DMS53 treated with DMSO at 0.1 percent for 48 hours (cell line): ENCODE measurements at regions not wholly inside any gene's neighbourhood (a gene's known extent, or its start where the extent isn't known, plus 50 kb on each side); places are given as distances from the start of the nearest gene placed in this dataset.
"Not testable (repeated sequence)": the region's sequence is repeated elsewhere in the genome, so short reads cannot be mapped to it uniquely, and the experiment has no call there.

Experiments used
- DNase-seq: peaks from one replicate; lab custom pipeline; 2025; ENCODE audit not compliant: unreplicated experiment; lab: John Stamatoyannopoulos, UW

DNA sequence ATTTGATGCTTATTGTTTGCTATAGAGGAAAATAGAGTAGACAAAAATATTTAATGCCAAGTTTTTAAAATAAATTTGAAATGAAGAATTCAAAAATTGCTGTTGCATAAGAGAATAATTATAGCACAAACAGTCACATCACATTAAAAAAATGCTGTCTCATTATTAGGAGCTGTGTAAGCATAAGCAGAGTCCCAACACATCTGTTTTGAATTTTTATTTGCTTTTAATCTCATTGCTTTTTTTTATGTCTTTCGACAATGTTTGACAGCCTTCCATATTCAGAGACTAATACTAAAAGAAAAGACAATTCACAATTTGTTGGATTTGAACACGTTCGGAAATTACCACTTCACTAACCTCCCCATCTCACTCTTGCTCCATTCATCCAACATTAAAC, 143.5 kb downstream of the TFPI2 start:
- DNase-seq = no peak

DNA sequence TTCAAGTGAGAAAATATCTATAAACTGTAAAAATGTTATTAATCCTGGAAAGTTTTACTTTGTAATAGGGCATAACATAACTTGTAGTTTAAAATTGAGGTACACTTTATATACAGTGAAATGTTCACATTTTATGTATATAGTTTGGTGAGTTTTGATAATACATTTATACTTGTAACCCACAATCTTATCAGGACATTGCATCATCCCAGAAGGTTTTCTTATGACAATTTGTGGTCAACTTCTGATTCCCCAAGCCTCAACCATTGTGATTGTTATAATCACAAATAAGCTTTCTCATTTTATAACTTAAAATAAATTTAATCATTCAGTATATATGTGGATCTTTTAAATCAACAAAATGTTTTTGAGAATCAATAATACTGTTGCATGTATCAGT, 151.1 kb downstream of the TFPI2 start:
- DNase-seq = no peak

DNA sequence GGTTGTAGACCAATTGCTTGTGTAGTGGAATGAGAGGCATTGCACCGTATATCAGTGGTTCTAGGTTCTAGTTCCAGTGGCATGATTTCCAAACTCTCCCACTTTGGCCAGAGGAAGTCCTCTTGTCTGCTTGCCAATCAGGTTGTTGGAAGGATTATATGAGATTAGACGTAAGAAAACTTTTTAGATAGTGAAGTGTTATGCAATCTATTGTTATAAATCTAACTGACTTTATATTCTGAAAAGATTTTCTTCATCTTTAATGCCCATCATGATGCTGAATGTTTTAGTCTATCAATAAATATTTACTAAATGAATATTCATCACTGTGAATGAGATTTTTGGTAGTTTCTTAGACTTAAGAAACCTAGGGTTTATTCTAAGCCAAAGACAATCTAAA, 152.6 kb downstream of the TFPI2 start:
- no peak for DNase-seq

DNA sequence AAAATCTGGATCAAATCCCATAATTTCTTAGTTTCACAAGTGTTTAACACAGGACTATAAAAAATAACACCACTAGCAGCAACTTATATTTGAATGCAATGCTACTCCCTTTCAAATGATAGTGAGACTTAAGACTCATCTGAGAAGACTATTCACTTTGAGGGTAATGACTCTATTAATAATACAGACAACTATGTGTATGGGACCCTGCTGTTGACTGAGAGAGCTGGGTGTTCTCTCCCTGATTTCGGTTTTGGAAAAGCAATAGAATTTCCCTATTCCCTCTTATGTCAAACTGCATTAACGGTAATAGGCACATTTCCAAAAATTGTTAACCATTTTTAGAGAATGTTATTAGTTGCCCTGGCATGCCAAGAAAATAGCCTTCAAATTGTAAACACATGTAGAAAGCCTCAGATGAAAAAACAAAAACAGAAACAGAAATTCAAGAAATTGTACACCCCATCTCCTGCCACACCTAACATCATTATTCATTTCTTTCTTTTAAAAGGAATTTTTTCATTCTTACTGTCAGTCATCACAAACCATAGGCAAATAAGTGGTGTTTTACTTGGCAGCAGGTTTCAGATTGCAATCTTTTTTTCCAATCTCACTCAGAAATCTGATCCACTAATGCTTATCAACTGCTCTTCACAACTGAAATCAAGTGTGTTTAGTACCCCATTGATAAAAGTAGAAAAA, 153.7 kb downstream of the TFPI2 start:
- DNase-seq = no peak

DNA sequence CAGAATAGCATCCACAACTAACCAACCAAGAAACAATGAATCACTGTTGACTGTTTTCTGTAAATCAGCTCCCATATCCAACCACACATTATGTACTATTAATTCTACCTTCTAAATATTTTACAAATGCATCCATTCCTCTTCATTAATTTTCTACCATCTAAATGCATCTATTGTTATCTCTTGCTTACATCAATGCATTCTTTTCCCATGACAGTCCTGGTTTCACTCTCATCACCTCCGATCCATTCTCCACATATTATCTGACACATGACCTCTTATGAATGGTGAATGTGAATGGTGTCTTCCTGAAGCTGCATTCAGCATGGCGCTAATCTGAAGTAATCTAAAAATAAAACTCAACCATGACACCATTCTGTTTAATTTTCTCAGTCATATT, 153.8 kb upstream of the CALCR start:
- no peak for DNase-seq

GRCh38 chr7:93725954-93726353, 151.4 kb upstream of the CALCR start:
- no peak for DNase-seq

DNA sequence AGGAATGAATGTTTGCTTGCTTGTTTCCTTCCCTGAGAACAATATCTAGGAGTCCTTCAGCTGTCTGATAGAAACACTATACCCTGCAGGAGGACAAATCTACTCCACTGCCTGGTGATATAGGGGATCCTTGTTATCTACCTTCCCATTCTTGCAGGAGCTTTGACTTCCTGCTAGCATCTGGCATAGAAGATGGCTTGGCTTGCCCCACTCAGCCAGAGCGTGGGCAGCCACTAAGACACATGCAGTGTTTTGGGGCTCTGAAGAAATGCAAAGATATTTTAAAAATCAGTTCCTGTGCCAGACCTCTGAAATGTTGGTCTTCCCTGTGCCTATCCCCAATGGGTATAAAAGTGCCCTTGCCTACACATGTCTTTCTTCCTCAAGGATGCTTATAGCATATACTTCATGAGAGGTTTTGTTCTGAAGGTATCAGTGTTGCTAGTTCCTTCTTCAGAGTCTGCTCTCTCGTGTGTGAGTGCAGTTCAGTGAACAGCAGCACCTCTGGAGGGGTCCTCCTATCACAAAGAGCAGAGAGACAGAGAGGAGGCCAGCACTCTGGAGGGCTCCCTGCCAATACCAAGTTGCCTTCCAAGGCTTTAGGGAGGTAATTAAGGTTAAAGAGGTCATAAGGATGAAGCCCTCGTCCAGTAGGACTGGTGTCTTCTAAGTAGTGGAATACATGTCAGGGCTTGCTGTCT, 149.1 kb upstream of the CALCR start:
- no peak for DNase-seq

- DNase-seq = no peak
These were observed 145.6 kb upstream of the CALCR start for GRCh38 chr7:93720106-93720505.

DNA sequence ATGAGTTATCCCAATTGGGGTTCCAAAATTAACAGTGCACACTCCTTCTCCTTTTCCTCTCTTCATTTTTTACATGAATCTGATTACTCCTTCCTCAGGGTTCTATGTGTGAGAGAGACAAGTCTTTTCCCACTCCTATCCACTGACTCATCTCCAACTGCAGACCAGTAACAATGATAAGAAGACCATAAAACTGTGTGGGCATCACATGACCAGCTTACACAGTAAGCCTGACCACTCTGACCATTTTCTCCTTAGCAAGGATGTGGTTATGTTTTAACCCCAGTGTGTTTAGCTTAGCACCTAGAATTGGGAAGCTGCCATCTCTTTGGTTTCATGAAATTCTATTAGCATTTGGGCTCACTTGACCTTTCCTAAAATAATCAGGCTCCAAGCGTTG, 145.0 kb upstream of the CALCR start:
- DNase-seq = peak; percentile 73

DNA sequence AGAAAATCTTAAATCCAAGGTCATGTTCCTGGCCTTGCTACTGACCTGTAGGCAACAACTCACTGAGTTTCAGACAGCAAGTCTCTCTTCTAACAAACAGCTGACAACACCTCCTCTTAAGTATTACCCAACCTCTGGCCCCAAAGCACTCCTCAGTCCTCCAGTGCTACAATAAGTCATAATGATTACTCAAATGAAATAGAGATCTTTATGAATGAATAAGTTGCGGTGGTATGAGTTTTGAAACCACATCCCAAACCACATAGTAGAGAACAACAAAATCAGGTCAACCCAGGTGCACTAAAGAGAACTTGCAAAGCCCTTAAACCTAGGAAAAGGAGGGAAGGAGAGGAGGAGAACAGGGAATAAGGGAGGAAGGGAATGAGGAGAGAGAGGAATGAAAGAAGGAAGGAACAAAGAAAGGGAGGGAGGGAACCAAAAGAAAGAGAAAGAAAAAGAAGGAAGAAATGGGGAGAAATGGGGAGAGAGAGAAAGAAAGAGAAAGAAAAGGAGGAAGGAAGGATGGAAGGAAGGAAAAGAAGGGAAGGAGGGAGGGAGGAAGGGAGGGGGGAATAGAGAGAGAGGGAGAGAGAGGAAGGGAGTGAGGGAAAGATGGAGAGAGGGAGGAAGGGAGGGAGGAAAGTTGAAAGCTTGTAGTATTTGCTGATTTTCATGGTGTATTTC, 142.8 kb upstream of the CALCR start:
- no peak for DNase-seq

- no peak for DNase-seq
These were observed 140.7 kb upstream of the CALCR start for GRCh38 chr7:93715234-93715633.

DNA sequence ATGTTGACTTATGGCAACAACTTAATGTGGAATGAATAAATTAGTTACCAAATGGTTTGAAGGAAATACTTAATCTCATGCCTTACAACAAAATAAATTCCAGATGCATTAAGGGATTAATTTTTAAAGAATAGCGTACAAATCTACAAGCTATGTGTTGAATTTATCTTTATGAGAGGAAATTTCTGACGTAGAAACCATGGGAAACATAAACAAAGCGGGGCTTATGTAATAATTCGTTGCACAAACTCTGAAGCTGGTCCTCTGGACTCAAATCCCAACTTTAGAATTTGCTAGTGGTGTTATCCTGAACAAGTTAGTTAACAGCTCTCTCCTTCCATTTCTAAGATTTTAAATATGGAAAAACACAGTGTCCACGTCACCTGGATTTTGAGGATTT, 137.4 kb upstream of the CALCR start:
- no peak for DNase-seq

- DNase-seq = not testable (repeated sequence)
These were observed 133.7 kb upstream of the CALCR start for GRCh38 chr7:93708255-93708654.

- DNase-seq = no peak
These were observed 132.7 kb upstream of the CALCR start for GRCh38 chr7:93707249-93707648.

DNA sequence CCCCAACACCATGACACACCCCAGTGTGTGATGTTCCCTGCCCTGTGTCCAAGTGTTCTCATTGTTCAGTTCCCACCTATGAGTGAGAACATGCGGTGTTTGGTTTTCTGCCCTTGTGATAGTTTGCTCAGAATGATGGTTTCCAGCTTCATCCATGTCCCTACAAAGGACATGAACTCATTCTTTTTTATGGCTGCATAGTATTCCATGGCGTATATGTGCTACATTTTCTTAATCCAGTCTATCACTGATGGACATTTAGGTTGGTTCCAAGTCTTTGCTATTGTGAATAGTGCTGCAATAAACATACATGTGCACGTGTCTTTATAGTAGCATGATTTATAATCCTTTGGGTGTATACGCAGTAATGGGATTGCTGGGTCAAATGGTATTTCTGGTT, 131.6 kb upstream of the CALCR start:
- not testable (repeated sequence) for DNase-seq

GRCh38 chr7:93704217-93704616, 129.7 kb upstream of the CALCR start:
- DNase-seq = no peak

GRCh38 chr7:93697901-93698300, 123.4 kb upstream of the CALCR start:
- DNase-seq = no peak

DNA sequence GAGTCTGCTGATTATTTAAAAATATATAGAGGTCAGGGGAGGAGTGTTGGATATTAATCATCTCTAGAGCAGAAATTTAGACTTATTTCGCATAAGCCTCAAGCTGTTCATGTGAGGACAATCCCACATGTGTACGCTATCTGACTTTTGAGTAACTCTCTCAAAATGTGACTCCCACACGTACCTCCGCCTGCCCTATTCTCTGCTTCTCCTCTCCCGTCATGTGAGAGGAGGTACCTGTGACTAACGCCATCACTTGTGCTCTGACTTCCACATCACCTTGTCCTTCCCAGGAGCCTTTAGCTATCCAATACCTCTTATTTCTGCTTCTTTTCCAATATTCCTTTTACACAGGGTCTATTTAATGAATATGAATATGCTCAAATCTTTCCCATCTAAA, 119.3 kb upstream of the CALCR start:
- DNase-seq = no peak

- DNase-seq = no peak
These were observed 115.5 kb upstream of the CALCR start for GRCh38 chr7:93690021-93690420.

- no peak for DNase-seq
These were observed 103.7 kb upstream of the CALCR start for GRCh38 chr7:93678185-93678584.

DNA sequence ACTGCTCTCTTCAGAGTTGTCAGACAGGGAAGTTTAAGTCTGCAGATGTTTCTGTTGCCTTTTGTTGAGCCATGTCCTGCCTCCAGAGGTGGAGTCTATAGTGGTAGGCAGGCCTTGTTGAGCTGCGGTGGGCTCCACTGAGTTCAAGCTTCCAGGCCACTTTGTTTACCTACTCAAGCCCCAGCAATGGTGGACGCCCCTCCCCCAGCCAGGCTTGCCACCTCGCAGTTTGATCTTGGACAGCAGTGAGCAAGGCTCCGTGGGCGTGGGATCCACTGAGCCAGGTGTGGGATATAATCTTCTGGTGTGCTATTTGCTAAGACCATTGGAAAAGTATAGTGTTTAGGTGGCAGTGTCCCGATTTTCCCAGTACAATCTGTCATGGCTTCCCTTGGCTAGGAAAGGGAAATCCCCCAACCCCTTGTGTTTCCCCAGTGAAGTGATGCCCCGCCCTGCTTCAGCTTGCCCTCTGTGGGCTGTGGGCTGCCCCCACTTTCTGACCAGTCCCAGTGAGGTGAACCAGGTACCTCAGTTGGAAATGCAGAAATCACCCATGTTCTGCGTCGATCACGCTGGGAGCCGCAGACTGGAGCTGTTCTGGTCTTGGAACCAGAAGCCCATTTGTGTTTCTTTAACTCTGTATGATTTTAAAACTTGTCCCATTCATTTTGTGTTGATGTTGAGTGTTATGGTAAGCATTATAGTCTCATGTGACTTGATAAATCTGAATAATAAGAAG, 89.2 kb upstream of the CALCR start:
- DNase-seq = no peak

GRCh38 chr7:93658163-93658562, 83.6 kb upstream of the CALCR start:
- not testable (repeated sequence) for DNase-seq
